HG03520 (cell line): ENCODE measurements at regions not wholly inside any gene's neighbourhood (a gene's known extent, or its start where the extent isn't known, plus 50 kb on each side); places are given as distances from the start of the nearest gene placed in this dataset.

Experiments
- ATAC-seq: cut with Tn5 transposase; IDR thresholded peaks from one replicate; pipeline ENCODE4 v1.9.1; 2021; ENCODE audit warnings: mild to moderate bottlenecking, moderate library complexity; ENCODE audit not compliant: unreplicated experiment

GRCh38 chr6:47360388-47360787 is 50.7 kb upstream of the TNFRSF21 start:
- peak; percentile 43 for ATAC-seq

DNA sequence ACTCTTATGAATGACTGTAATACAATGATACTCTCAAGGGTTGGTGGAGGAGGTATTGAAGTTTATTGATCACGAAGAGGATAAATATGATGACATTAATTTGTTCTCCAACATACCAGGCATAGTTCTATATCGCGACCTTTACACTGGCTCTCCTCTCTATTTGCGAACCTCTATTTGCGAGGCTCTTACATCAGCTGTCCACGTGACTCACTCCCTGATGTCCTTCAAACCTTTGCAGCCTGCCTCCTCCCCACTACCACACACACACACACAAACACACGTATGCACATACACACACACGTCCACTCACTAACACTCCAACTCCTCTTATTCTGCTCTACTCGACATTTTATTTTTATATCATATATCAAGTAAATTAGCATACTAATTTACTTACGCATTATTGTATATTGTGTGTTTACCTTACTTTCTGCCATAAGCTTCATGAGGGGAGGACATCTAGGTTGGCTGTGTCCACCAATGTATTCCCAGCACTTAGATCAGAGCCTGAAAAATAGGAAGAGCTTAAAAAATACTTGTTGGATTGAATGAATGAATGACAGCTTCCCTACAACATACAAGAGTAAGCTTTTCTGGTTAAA is 53.3 kb upstream of the TNFRSF21 start:
- ATAC-seq: no peak

DNA sequence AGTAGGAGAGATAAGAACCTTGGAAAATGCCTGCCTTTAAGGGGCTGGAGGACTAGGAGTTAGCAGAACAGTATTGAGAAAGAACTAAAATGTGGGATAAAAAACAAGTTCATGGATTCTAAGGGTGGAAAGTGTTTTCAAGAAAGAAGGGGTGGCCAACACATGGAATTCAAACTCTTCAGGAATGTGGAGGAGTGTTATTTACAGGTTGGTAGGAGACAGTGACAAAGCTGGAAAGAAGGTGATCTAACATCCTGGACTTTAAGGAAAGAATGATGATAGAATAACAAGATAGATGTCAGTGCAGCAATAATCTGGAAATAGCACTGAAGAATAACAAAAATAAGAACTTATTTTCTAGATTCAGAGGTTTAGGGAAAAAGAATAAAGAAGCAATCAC is 54.0 kb upstream of the TNFRSF21 start:
- ATAC-seq: no peak

- ATAC-seq: no peak
Measured at GRCh38 chr6:47366335-47366890, 56.7 kb upstream of the TNFRSF21 start.

DNA sequence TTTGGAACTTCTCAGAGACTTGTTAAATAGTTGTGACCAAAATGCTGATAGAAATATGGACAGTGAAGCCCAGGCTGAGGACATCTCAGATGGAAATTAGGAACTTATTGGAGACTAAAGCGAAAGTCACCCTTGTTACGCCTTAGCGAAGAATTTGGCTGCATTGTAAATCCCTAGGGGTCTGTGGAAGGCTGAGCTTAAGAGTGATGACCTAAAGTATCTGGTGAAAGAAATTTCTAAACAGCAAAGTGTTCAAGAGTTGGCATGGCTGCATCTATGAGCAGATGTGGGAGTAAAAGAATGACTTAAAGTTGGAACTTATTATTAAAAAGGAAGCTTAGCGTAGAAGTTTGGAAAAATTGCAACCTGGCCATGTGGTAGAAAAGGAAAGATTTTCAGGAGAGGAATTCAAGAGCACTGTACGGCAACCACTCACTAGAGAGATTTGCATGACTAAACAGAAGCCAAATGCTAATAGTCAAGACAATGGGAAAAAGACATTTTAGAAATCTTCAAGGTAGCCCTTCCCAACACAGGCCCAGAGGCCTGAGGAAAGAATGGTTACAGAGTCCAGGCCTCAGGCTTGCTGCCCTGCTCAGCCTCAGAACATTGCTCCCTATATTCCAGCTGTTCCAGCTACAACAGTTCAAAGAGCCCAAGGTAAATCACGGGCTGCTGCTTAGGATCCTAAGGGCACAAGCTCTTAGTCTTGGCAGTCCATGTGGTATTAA is 61.6 kb upstream of the TNFRSF21 start:
- ATAC-seq: no peak

DNA sequence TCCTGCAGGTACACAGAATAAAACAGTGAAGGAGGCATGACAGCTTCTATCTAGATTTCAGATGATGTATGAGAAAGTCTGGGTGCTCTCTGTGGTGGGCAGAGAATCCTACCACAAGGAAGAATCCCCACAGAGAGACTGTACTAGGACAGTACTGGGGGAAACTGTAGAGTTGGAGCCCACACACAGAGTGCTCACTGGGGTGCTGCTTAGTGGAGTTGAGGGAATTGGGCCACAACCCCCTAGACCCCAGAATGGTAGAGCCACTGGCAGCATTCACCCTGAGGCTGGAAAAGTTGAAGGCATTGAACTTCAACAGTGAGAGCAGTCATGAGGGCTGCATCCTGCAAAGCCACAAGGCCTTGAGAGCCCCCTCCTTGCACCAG is 62.2 kb upstream of the TNFRSF21 start:
- no peak for ATAC-seq

GRCh38 chr6:47372318-47372717 is 62.6 kb upstream of the TNFRSF21 start:
- no peak for ATAC-seq

DNA sequence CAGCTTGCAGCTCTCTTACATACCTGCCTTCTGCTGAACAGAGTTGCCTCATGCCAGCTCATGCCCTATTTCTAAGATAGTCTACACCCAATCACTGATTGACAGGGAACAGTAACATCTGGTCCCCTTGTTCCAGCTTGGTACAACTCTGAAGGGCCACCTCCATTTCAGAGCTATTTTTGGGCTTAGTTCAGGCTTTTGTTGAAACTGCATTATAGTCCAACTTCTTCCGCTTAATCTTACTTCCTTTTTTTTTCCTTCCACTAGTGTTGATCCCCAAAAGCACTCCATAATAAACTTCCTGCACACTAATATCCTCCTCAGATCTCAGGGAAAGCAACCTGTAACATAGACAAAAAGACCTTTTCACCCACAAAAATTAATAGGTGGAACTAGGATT is 65.7 kb upstream of the TNFRSF21 start:
- no peak for ATAC-seq

DNA sequence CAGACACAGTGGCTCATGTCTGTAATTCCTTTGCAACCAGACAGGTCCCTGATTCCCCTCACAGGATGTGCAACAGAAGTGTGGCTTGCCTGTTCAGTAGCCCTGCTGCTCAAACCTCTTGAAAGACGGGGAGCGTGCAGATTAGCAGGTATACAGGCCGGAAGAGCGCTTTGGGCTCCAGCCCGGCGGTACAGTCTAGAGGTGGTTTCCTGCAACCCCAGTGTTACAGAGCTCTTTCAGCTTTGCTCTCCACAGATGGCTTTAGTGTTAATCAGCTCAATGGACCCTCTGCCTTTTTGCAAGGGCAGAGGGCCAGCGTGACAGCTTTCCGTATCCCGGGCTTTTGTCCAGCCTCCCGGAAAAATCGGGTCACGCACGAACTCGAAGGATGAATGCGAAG is 67.2 kb upstream of the TNFRSF21 start:
- ATAC-seq: no peak

GRCh38 chr6:47377971-47378370 is 68.3 kb upstream of the TNFRSF21 start:
- no peak for ATAC-seq

GRCh38 chr6:47379328-47379727 is 69.6 kb upstream of the TNFRSF21 start:
- no peak for ATAC-seq

DNA sequence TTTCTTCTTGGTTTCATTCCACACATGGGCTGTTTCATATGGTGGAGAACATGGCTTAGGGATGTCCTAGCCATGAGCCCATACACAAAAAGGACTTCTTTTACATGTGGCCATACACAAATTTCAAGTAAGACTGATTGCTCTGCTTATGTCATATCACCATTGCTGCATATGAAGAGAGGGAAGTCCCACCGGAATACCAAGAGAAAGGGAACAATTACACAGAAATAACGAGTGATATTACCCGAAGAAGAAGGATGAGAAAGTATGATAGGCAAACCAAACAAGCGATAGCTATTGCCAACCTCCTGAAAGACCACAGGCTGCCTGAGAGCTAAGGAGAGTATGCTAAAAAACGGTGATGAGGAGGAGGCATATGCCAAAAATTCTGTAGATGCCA is 70.5 kb upstream of the TNFRSF21 start:
- ATAC-seq: no peak

- no peak for ATAC-seq
Measured at GRCh38 chr6:47381036-47381435, 71.3 kb upstream of the TNFRSF21 start.

GRCh38 chr6:47383360-47383759 is 73.7 kb upstream of the TNFRSF21 start:
- ATAC-seq: no peak

DNA sequence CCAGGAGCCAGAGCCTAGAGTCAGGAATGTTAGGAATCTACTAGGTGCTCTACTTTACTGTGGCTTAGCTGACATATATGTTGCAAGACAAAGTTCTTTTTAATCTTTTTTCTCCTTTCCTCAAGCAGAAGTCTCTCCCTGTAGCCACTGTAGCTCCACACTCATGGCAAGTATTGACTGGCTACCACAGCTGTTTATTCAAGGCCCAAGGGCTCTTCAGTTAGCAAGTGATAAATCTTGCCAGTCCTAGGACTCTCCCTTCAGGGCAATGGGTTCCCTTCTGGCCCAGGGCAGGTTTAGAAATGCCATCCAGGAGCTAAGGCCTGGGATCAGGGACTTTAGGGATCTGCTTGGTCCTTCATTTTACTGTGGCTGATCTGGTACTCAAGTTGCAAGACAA is 82.0 kb upstream of the TNFRSF21 start:
- ATAC-seq: no peak

DNA sequence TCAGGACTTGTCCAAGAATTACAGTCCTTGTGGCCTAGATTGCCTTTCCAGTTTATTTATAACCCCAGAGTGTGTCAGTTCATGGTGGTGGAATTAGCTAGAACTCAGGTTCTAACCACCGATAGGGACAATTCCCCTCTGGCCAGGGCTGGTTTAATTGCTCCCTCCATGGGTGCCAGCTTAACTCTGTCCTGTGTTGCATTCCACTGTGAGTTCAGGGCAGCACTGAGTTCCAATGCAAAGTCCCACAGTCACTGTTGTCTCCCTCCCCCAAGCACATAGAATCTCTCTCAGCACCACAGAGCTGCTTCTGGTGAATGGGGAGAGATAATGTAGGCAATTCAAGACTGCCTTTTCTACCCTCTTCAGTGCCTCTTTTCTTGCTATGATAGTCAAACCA is 82.5 kb upstream of the TNFRSF21 start:
- ATAC-seq: no peak

GRCh38 chr6:47396401-47397069 is 81.1 kb upstream of the CD2AP start:
- ATAC-seq: no peak

- ATAC-seq: no peak
Measured at GRCh38 chr6:47400581-47400980, 77.0 kb upstream of the CD2AP start.

GRCh38 chr6:47402081-47402480 is 75.5 kb upstream of the CD2AP start:
- no peak for ATAC-seq

GRCh38 chr6:47403056-47403455 is 74.5 kb upstream of the CD2AP start:
- ATAC-seq: no peak

DNA sequence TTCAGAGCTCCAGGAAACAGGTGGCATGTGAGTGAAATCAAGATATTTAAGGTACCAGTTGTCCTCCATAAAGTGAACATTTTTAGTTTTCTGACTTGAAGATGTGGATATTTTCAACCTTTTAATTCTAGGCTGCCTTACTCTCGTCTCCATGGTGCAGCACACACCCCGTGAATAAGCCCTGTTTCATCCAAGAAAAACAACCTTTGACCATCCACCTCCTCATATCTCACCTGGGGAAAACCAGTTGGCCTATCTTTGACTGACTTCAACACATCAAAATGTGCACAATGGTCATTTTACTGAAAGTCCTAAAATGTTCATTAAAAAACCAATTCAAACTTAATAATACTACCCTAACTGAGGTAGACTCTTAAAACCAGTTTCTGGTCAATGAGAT is 73.8 kb upstream of the CD2AP start:
- no peak for ATAC-seq

DNA sequence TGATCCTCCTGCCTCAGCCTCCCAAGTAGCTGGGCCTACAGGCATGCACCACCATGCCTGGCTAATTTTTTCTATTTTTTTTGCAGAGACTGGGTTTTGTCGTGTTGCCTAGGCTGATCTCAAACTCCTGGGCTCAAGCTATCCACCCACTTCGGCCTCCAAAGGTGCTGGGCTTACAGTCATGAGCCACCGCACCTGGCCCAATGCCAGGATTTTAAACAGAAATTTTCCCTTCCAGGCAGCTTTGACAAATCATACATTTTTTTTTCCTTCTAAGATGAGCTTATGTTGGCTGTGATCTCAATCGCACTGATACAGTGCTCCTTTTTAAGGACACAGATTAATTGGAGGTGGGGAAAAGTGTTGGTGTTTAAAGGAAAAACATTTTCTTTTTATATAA is 73.2 kb upstream of the CD2AP start:
- ATAC-seq: no peak
